PFSK-1 (cell line): ENCODE measurements at regions not wholly inside any gene's neighbourhood (a gene's known extent, or its start where the extent isn't known, plus 50 kb on each side); places are given as distances from the start of the nearest gene placed in this dataset.

Source experiments
- FOXP2 ChIP-seq: optimal IDR thresholded peaks from 2 replicates; pipeline ENCODE3; 2011; ENCODE audit warnings: borderline replicate concordance, control low read depth, inconsistent platforms; ENCODE audit not compliant: insufficient read depth; ENCODE audit errors: extremely low read length, extremely low read depth
- POLR2AphosphoS5 ChIP-seq: IDR thresholded peaks from 2 replicates; pipeline ENCODE4 v1.6.1; 2012; ENCODE audit warnings: low read depth, mild to moderate bottlenecking, control low read depth, low read length, moderate library complexity
- REST ChIP-seq, 2 experiments: IDR thresholded peaks; 2 replicates each; pipeline versions ENCODE4 v1.6.1 to v1.8.0; 2011 to 2012; ENCODE audit warnings: low read depth in 2 of 2, low read length in 2 of 2, control low read depth in 1 of 2, inconsistent platforms in 1 of 2, mild to moderate bottlenecking in 1 of 2, moderate library complexity in 1 of 2; ENCODE audit not compliant: insufficient read depth in 1 of 2
- SIN3A ChIP-seq: IDR thresholded peaks from 2 replicates; pipeline ENCODE4 v1.6.1; 2012; ENCODE audit warnings: mild to moderate bottlenecking, low read length, moderate library complexity, borderline replicate concordance; ENCODE audit not compliant: insufficient read depth
- TAF1 ChIP-seq: IDR thresholded peaks from 2 replicates; pipeline ENCODE4 v1.6.1; 2012; ENCODE audit warnings: low read length, control low read depth, borderline replicate concordance; ENCODE audit not compliant: insufficient read depth

- no peak for TF ChIP-seq POLR2AphosphoS5
- no peak for TF ChIP-seq REST (IDR thresholded peaks at IDR 0.05; ENCODE audit: insufficient read depth in 1 of 2, low read depth in 2 of 2, low read length in 2 of 2)
- no peak for TF ChIP-seq SIN3A
- TF ChIP-seq FOXP2, result no peak
- no peak for TF ChIP-seq TAF1
These were observed 212.6 kb downstream of the EN1 start for GRCh38 chr2:118634876-118635275.

DNA sequence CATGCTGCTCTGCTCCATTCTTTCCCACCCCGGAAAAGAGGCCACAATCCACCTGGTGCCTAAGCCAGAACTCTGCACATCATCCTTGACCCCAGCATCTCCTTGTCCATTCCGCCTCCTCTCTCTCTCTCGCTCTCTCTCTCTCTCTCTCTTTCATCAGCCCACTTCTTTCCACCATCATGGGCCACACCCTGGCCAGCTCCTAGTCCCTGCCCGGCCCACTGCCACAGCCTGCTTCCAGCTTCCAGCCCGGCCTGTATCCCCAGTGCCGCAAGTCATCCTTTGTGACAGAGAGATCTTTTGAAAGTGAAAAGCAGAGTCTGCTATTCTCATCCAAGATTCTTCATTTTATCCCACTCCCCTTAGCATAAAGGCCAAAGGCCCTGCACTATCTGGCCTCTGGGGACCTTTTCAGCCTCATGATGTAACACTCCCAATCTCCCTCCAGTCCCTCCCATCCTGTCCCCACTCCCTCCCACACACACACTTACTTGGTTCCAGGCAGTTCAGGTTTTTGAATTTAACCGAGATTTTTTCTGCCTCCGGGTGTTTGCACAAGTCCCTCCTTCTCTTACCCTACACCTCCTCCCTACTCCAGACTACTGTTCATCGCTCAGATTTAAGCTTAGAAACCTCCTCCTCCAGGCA lies 214.0 kb downstream of the EN1 start:
- no peak for TF ChIP-seq POLR2AphosphoS5
- no peak for TF ChIP-seq REST (IDR thresholded peaks at IDR 0.05; ENCODE audit: insufficient read depth in 1 of 2, low read depth in 2 of 2, low read length in 2 of 2)
- TF ChIP-seq FOXP2, result no peak

DNA sequence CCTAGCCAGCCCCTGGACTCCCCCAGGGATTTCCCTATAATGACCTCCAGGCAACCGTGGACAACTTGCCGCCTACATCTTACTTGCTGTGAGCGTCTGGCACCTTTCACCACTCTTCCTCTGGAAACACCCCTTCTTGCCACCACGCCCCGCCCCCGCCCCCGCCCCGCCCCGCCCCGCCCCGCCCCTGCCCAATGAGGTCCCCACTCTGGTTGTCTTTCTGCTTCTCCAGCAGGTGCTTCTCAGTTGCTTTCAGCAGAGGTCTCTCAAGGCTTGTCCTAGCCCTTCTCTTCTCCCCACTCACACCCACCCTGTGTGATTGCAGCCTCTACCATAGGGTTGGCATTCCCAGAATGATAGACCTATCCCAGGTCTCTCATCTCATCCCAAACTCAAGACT lies 214.5 kb downstream of the EN1 start:
- no peak for TF ChIP-seq REST (IDR thresholded peaks at IDR 0.05; ENCODE audit: insufficient read depth in 1 of 2, low read depth in 2 of 2, low read length in 2 of 2)
- TF ChIP-seq TAF1, result no peak
- TF ChIP-seq POLR2AphosphoS5, result no peak
- TF ChIP-seq FOXP2, result no peak
- no peak for TF ChIP-seq SIN3A

DNA sequence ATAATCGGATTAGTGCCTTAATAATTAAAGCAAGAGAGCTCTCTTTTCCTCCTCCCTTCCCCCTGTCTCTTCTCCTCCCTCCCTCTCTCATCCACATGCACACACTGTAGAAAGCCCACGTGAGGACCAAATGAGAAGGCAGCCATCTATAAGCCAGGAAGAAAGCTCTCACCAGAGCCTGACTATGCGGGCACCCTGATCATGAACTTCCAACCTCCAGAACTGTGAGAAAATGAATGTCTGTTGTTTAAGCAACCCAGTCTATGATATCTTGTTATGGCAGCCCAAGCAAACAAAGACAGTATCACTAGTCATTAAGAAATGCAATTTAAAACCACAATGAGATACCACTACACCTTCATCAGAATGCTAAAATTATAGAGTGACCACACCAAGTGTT lies 220.3 kb downstream of the EN1 start:
- TF ChIP-seq REST (IDR thresholded peaks at IDR 0.05; ENCODE audit: insufficient read depth in 1 of 2, low read depth in 2 of 2, low read length in 2 of 2), result no peak
- TF ChIP-seq TAF1, result no peak
- no peak for TF ChIP-seq SIN3A
- TF ChIP-seq FOXP2, result no peak
- TF ChIP-seq POLR2AphosphoS5, result no peak

DNA sequence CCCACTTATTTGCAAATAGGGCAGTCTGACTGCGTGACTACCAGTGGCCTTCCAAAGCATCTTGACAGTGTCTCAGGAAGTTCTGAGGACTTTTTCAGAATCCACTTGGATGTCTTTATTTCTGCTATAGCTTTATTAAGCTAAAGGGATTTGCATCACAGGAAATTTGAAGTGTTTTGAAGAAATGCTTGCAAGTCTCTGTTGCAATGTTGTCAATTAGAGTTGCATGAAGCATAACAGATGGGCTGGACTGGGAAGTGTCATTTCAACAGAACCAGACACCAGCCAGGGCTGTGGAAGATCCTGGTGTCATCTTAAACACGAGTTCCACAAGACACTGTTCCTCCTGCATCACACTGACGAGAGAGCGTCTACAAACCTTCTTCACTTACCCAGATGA lies 224.5 kb downstream of the EN1 start:
- TF ChIP-seq REST (IDR thresholded peaks at IDR 0.05; ENCODE audit: insufficient read depth in 1 of 2, low read depth in 2 of 2, low read length in 2 of 2) (no peak), TAF1 (no peak)
